ENCODE measurements at regions not wholly inside any gene's neighbourhood (a gene's known extent, or its start where the extent isn't known, plus 50 kb on each side); places are given as distances from the start of the nearest gene placed in this dataset.
A peak's percentile ranks its signal among the peaks of the same experiment; 100 is the strongest.

GRCh38 chr2:172181840-172182239 lies 79.1 kb upstream of the DLX2 start:
- peak; percentile 23 for DNase-seq (ENCODE audit: low spot score)
- peaks cover 17% of the 10 kb centered on the region for H3K9me3 Mint-ChIP-seq
- Histone ChIP-seq H3K9me3 (ENCODE audit: low read depth) (peaks cover 9% of the 10 kb centered on the region), H3K4me2 (peak overlapping the region; percentile 20), H4K20me1 (ENCODE audit: low read depth) (no peaks in the 10 kb centered on the region), H3K4me3 (no peak overlapping the region), H3K27ac (no peak overlapping the region), H3K27me3 (no peaks in the 10 kb centered on the region), H3F3A (ENCODE audit: low read depth) (peaks cover 6% of the 10 kb centered on the region), H3K9ac (no peak overlapping the region), H2AFZ (replicated peaks) (peak overlapping the region; percentile 86), H3K79me2 (ENCODE audit: low read depth) (no peaks in the 10 kb centered on the region), H3K4me1 (peaks cover 10% of the 10 kb centered on the region), H3K36me3 (peaks cover 9% of the 10 kb centered on the region)
- H3K4me3 Mint-ChIP-seq: no peak overlapping the region
- H3K4me1 Mint-ChIP-seq: peaks cover 15% of the 10 kb centered on the region
- no peaks in the 10 kb centered on the region for H3K36me3 Mint-ChIP-seq
- peak overlapping the region; percentile 39 for H3K27ac Mint-ChIP-seq
- no peaks in the 10 kb centered on the region for H3K27me3 Mint-ChIP-seq (ENCODE audit: insufficient read depth, low read depth)
- TF ChIP-seq EZH2 (IDR thresholded peaks at IDR 0.05): no peak
- TF ChIP-seq EZH2phosphoT487 (IDR thresholded peaks at IDR 0.05): no peak
- TF ChIP-seq CTCF (IDR thresholded peaks at IDR 0.05): no peak

- Mint-ChIP-seq H3K27me3 (ENCODE audit: insufficient read depth, low read depth) (no peaks in the 10 kb centered on the region), H3K4me1 (peaks cover 15% of the 10 kb centered on the region), H3K27ac (no peak overlapping the region), H3K4me3 (no peak overlapping the region), H3K9me3 (peaks cover 17% of the 10 kb centered on the region), H3K36me3 (no peaks in the 10 kb centered on the region)
- no peak overlapping the region for H3K9ac ChIP-seq
- no peaks in the 10 kb centered on the region for H3K27me3 ChIP-seq
- no peaks in the 10 kb centered on the region for H3K79me2 ChIP-seq (ENCODE audit: low read depth)
- H4K20me1 ChIP-seq (ENCODE audit: low read depth): no peaks in the 10 kb centered on the region
- H3K9me3 ChIP-seq (ENCODE audit: low read depth): peaks cover 9% of the 10 kb centered on the region
- no peak overlapping the region for H3K4me3 ChIP-seq
- peaks cover 10% of the 10 kb centered on the region for H3K4me1 ChIP-seq
- H2AFZ ChIP-seq (replicated peaks): no peak overlapping the region
- peaks cover 6% of the 10 kb centered on the region for H3F3A ChIP-seq (ENCODE audit: low read depth)
- H3K36me3 ChIP-seq: peaks cover 9% of the 10 kb centered on the region
- TF ChIP-seq EZH2phosphoT487 (IDR thresholded peaks at IDR 0.05) (no peak), EZH2 (IDR thresholded peaks at IDR 0.05) (no peak), CTCF (IDR thresholded peaks at IDR 0.05) (no peak)
- DNase-seq (ENCODE audit: low spot score): no peak
- H3K27ac ChIP-seq: no peak overlapping the region
- H3K4me2 ChIP-seq: no peak overlapping the region
Observed at GRCh38 chr2:172182624-172183023, 79.9 kb upstream of the DLX2 start.

GRCh38 chr2:172193331-172194089 lies 90.8 kb upstream of the DLX2 start:
- no peaks in the 10 kb centered on the region for H3K27me3 ChIP-seq
- H3K9ac ChIP-seq: no peak overlapping the region
- peaks cover 11% of the 10 kb centered on the region for H3K9me3 ChIP-seq (ENCODE audit: low read depth)
- Mint-ChIP-seq H3K27ac (no peak overlapping the region), H3K9me3 (peaks cover 48% of the 10 kb centered on the region), H3K4me3 (no peak overlapping the region), H3K36me3 (peaks cover 5% of the 10 kb centered on the region), H3K27me3 (ENCODE audit: insufficient read depth, low read depth) (no peaks in the 10 kb centered on the region), H3K4me1 (no peaks in the 10 kb centered on the region)
- no peaks in the 10 kb centered on the region for H3K79me2 ChIP-seq (ENCODE audit: low read depth)
- no peak overlapping the region for H3K4me3 ChIP-seq
- H2AFZ ChIP-seq (replicated peaks): no peak overlapping the region
- H3K27ac ChIP-seq: no peak overlapping the region
- H4K20me1 ChIP-seq (ENCODE audit: low read depth): no peaks in the 10 kb centered on the region
- H3F3A ChIP-seq (ENCODE audit: low read depth): no peaks in the 10 kb centered on the region
- DNase-seq (ENCODE audit: low spot score): no peak
- no peak for TF ChIP-seq EZH2 (IDR thresholded peaks at IDR 0.05)
- no peak for TF ChIP-seq EZH2phosphoT487 (IDR thresholded peaks at IDR 0.05)
- no peak for TF ChIP-seq CTCF (IDR thresholded peaks at IDR 0.05)
- no peaks in the 10 kb centered on the region for H3K4me1 ChIP-seq
- no peak overlapping the region for H3K4me2 ChIP-seq
- H3K36me3 ChIP-seq: peaks cover 6% of the 10 kb centered on the region

Measured in neural progenitor cell (in vitro differentiated cells).